SKM-1 (cell line): ENCODE measurements at regions not wholly inside any gene's neighbourhood (a gene's known extent, or its start where the extent isn't known, plus 50 kb on each side); places are given as distances from the start of the nearest gene placed in this dataset.

Experiments used
- DNase-seq: peaks from one replicate; lab custom pipeline; 2025; ENCODE audit not compliant: unreplicated experiment; lab: John Stamatoyannopoulos, UW

- DNase-seq = no peak
Measured at GRCh38 chr6:119584088-119584487, 234.5 kb upstream of the MAN1A1 start.

- no peak for DNase-seq
Measured at GRCh38 chr6:119581220-119581619, 231.7 kb upstream of the MAN1A1 start.

- no peak for DNase-seq
Measured at GRCh38 chr6:119575721-119576120, 226.2 kb upstream of the MAN1A1 start.

DNA sequence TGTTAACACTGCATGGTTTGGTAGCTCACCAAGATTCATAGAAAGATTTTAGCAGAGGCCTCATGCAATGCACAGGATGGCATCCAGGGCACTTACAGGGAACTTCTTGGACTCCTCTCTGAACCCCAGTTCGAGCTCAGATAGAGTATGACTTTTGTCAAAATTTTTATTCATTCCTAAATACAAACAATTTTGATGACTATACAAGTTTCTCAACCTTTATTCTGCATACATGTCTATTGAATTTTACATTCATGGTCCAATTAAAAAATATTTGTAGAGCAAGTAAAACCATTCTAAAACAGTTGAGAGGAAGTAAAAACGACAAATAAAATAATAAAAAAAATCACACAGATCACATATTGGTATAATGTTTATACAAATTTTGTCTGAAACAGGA, 219.0 kb upstream of the MAN1A1 start:
- no peak for DNase-seq

- no peak for DNase-seq
Measured at GRCh38 chr6:119566546-119567260, 217.1 kb upstream of the MAN1A1 start.

GRCh38 chr6:119565893-119566292, 216.3 kb upstream of the MAN1A1 start:
- DNase-seq = no peak

DNA sequence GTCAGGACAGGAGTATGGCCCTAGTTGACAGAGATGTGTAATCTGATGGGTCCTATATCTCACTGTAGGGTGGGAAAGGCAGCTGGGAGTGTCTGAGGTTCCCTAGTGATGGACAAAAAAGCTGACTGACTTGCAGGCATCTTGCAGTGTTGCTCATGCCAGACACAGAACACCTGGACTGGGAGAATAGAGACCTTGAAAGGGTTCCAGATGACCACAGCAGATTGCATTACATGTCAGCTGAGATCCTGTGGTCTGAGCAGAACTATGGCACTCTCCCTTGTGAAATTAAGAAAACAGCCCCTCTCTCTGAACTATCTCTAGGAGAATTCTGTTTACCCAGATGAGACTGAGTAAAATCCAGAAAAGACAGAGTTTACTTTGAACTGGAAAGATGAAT, 212.6 kb upstream of the MAN1A1 start:
- DNase-seq = no peak

- DNase-seq = no peak
Measured at GRCh38 chr6:119559586-119559985, 210.0 kb upstream of the MAN1A1 start.

DNA sequence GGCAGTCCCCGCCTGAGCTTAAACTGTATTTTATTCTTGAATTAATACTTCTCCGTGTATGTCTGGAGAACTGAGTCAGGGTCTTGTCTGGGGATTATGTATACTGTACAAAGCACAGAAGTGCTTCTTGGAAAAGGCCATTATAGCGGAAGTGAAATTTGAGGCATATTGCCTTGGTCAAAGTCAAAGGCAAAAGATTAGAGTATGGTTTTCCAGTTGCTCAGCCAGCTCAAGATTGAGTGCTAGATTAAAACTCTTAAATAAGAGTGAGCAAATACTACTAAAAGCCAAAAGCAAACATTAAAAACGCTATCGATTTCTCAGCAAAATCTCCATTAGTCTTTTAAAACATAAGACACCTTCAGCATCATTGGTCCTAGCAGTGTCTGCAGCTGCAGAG, 207.7 kb upstream of the MAN1A1 start:
- DNase-seq = no peak

DNA sequence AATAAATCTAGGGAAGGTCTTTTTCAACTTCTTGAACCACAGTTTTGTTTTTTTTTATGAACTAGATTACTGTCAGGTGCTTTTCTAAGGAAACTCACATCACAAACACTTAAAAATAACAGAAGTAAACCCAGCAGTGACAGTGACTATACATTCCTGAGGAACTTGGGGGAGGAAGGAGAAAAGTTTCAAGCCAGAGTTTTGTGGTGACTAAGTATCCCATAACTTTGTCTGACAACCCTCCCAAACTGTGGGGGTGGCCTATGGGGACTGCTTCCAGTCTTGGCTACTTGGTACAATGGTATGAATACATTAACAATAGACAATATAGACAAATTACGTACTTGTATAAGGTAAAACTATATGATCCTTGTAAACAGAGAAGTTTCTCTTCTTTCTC, 202.5 kb upstream of the MAN1A1 start:
- no peak for DNase-seq

GRCh38 chr6:119547024-119547423, 197.5 kb upstream of the MAN1A1 start:
- no peak for DNase-seq

GRCh38 chr6:119545245-119545644, 195.7 kb upstream of the MAN1A1 start:
- no peak for DNase-seq

DNA sequence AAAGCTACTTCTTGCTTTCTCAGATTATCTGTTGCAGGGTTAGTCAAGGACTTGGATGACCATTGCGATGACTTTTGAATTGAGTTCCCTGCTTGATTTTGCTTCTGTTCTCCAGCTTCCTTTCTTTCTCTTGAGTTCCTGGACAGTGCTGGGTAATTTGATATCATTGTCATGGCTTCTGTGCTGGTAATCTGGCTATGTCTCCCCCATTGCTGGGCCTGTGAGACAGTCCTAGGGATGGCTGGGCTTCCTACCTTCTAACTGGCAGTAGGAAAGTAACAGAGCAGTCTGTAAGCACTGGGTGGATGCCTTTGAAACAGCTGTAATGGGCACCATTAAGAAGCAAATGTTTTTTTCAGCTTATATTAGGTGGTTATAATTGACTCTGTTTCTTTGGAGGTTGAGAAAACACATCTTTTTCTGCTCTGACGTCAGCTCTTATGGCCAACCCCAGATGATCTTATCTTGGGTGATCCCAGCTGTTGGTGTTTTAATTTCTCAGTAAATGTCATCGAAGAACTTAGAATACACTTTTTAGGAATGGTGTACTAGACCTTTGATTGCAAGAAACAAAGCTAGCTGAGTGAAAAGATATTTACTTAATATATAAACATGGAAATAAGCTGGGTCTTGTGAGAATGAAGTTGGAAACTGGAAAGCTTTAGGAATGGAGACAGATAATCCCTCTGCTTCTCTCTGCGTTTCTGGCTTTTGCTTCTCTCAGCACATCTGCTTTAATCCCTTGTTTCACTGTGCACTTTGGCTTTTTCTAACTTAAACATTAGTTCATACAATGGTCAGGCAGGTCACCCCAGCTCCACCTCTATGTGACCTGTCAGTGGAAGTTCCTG, 195.0 kb upstream of the MAN1A1 start:
- no peak for DNase-seq

DNA sequence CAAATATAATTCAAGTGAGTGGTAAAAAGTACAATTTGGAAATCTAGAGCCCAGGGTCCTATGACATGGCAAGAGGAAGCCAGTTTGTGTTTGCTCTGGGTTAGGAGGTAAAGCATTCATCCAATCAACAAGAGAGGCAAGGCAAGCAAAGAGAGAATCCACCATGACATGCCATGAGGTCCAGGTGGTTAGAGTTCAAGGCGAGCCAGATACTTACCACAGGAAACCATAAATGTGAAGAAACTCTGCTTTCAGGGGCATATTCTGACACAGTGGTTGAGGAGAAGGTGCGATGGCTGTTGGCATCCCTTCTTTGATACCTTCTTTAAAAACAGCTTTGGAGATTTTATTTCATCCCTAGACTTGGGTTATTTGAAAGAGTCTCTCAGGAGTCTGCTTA, 193.8 kb upstream of the MAN1A1 start:
- DNase-seq = no peak

DNA sequence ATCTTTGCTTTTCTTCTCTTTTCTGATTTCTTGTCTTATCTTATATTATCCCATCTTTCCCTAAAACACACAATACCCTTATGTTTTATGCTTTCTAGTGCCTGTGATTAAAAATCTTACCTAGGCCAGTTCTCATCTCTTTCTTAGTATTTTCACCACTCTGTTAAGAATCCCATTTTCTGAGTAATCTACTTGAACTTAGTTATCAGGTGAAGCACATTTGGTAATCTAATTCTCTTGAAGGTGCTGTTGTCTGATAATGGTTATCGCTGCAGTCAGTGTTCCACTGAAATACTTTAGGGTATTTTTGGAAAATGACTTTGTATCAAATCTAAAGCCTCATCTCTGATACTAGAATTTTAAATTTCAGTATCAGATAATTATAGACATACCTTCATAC, 192.5 kb upstream of the MAN1A1 start:
- no peak for DNase-seq

- DNase-seq = no peak
Measured at GRCh38 chr6:119541132-119541905, 191.8 kb upstream of the MAN1A1 start.

- DNase-seq = no peak
Measured at GRCh38 chr6:119540417-119540816, 190.9 kb upstream of the MAN1A1 start.

DNA sequence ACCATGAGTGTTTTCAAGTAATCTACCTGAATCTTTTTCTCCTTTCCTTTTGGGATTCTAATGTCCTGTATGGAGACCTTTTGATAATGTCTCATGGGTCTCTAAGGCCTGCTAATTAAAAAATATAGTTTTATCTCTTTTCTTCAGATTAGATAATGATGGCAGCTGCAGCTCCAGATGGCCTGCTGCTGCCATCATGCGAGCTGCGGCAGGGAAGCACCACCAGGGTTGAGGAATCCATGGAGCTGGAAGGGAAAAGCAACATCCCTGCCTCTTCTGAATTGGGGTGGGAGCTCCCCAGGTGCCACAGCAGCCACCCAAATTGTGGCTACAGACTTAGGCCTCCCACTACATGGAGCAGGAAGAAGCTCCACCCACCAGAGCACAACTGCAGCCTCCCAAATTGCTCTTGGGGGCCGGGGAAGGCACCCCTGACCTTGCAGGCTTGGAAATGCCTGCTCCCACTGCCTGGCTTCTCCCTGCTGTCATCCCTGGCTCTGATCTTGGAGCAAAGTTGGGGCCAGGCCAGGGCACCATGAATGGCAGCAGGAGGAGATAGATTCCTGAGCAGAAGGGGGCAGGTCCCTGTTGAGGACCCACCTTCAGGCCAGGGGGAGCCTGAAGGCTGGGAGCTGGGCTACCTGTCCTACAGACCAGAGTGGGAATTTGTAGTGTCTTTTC, 189.6 kb upstream of the MAN1A1 start:
- no peak for DNase-seq

- no peak for DNase-seq
Measured at GRCh38 chr6:119536666-119537065, 187.1 kb upstream of the MAN1A1 start.

DNA sequence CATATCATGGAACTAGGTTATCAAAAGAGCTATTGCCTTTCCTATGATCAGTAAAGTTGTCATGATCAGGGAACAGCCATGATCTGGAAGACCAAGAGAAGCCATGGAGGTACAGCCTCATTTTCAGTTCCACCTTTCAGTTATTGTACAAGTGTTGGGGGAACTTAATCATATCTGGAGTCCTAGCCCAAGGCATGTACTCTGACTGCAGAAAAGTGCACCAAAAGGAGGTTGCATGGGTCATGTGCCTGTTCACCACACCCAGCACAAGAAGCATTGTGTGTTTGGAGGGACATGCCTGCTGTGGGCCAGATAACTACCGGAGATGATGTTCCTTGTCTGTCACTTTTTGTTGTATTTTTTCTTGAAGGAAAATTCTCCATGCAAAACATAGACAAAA, 185.8 kb upstream of the MAN1A1 start:
- no peak for DNase-seq

DNA sequence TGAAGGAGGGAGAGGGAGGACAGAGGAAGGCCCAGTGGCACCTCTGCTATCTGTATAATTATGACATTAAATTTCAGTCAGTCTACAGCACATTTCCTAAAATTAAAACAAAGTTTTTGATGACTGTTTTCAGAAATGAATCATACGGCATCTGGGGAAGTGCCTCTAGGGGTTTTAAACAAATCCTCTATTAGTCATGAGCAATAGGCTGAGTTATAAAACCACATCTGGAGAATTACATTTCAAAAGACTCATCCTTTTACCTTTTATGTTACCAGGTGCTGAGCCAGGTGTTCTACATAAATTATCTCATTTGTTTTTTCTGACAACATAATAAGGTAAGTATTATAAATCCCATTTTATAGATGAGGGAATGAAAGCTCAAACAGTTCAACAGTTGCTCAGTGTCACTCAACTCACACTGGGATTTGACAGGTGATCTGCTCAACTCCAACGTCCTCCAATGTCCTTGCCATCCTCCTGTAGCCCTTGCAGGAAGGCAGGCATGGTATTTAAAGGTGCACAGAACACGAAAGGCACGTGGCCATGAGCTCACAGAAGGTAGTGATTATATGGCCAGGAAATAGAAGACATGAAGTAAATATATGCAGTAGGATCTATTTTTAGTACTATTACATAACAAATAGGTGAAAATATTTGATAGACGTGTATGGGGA, 184.2 kb upstream of the MAN1A1 start:
- DNase-seq = no peak
